A549 (cell line): ENCODE measurements at regions not wholly inside any gene's neighbourhood (a gene's known extent, or its start where the extent isn't known, plus 50 kb on each side); places are given as distances from the start of the nearest gene placed in this dataset.

Experiments used
- ATAC-seq, 2 experiments: fragments of 200-7000 bp in 1 of 2; fragments of >200 bp in 1 of 2; cut with Nextera tagmentation in 1 of 2; cut with Tn5 transposase in 1 of 2; 3 replicates each; pipeline versions ENCODE4 v1.8.0 to v1.9.1; 2018 to 2020; ENCODE audit warnings: mild to moderate bottlenecking in 1 of 2, moderate library complexity in 1 of 2
- CTCF ChIA-PET: fragments of 300-600 bp; sonication (Branson Sonifier 250); formaldehyde crosslinking; extraction: SDS; loops from one replicate; lab custom pipeline; 2021; ENCODE audit warnings: antibody characterized with exemption, inconsistent platforms; lab: Yijun Ruan, JAX
- POLR2A ChIA-PET: fragments of 350-600 bp; formaldehyde crosslinking; extraction: SDS; loops from one replicate; lab custom pipeline; 2021; ENCODE audit warnings: antibody characterized with exemption, inconsistent platforms; lab: Yijun Ruan, JAX
- DNase-seq, 2 experiments: peaks; one replicate each; pipeline versions ENCODE4 v3.0.0 to v3.0.0-alpha.2; 2011 to 2016; ENCODE audit warnings: low read depth in 1 of 2, low spot score in 1 of 2
- FAIRE-seq: peaks from 2 replicates; lab custom pipeline; 2011; peaks lifted over from hg19 to GRCh38; lab: Jason Lieb, UNC
- H3K27ac ChIP-seq, 2 experiments: fragments of >200 bp; sonication (Bioruptor Twin); formaldehyde crosslinking; 3 replicates each; pipeline ENCODE4 v1.5.1; 2016 to 2017
- H3K4me1 ChIP-seq: fragments of >200 bp; sonication (Bioruptor Twin); formaldehyde crosslinking; 3 replicates; pipeline ENCODE4 v1.6.1; 2016
- H3K4me2 ChIP-seq: fragments of >200 bp; sonication (Bioruptor Twin); formaldehyde crosslinking; 3 replicates; pipeline ENCODE4 v1.6.1; 2016
- H3K4me3 ChIP-seq: fragments of >200 bp; sonication (Bioruptor Twin); formaldehyde crosslinking; 3 replicates; pipeline ENCODE4 v1.5.1; 2016
- H3K9me3 ChIP-seq: fragments of >200 bp; sonication (Bioruptor Twin); formaldehyde crosslinking; 3 replicates; pipeline ENCODE4 v1.6.1; 2016
- CBX8 ChIP-seq: fragments of 200-600 bp; sonication (generic); IDR thresholded peaks from 2 replicates; pipeline ENCODE4 v1.6.1; 2016
- CEBPB ChIP-seq, 2 experiments: fragments of >200 bp in 1 of 2; sonication (Bioruptor Twin) in 1 of 2; formaldehyde crosslinking in 1 of 2; IDR thresholded peaks; 2 replicates each; pipeline ENCODE4 v1.6.1; 2012 to 2016
- EP300 ChIP-seq, 2 experiments: fragments of >200 bp; sonication (Bioruptor Twin); formaldehyde crosslinking; IDR thresholded peaks; 2 replicates in 1 of 2; 3 replicates in 1 of 2; pipeline ENCODE4 v1.6.1; 2016 to 2017
- FOSL2 ChIP-seq, 2 experiments: fragments of 450-650 bp in 1 of 2; fragments of >200 bp in 1 of 2; sonication (Bioruptor Twin) in 1 of 2; formaldehyde crosslinking; IDR thresholded peaks; 2 replicates each; pipeline versions ENCODE4 v1.5.0 to v1.6.1; 2016 to 2020; ENCODE audit warnings: mild to moderate bottlenecking in 1 of 2, moderate library complexity in 1 of 2
- HOXB5 ChIP-seq: fragments of 250-450 bp; sonication (Bioruptor Pico); IDR thresholded peaks from 2 replicates; pipeline ENCODE4 v1.5.0; 2020; ENCODE audit warnings: mild to moderate bottlenecking, moderate library complexity
- JUN ChIP-seq, 2 experiments: fragments of >200 bp; sonication (Bioruptor Twin); formaldehyde crosslinking; IDR thresholded peaks; 2 replicates in 1 of 2; 3 replicates in 1 of 2; pipeline ENCODE4 v1.6.1; 2016 to 2017
- KDM1A ChIP-seq: fragments of 200-600 bp; sonication (generic); IDR thresholded peaks from 2 replicates; pipeline ENCODE4 v1.6.1; 2016; ENCODE audit warnings: low read depth, mild to moderate bottlenecking
- KDM5A ChIP-seq: fragments of 200-600 bp; sonication (generic); IDR thresholded peaks from 2 replicates; pipeline ENCODE4 v1.6.1; 2016; ENCODE audit warnings: antibody characterized with exemption, mild to moderate bottlenecking
- MAFK ChIP-seq: fragments of 450-650 bp; IDR thresholded peaks from 2 replicates; pipeline ENCODE4 v1.6.1; 2014; ENCODE audit not compliant: partially characterized antibody
- MAZ ChIP-seq: fragments of 150-350 bp; IDR thresholded peaks from 2 replicates; pipeline ENCODE4 v1.6.1; 2014; ENCODE audit warnings: antibody characterized with exemption, low read depth, low read length, borderline replicate concordance
- MYC ChIP-seq: IDR thresholded peaks from 2 replicates; pipeline ENCODE4 v1.6.1; 2012; ENCODE audit warnings: mild to moderate bottlenecking, inconsistent platforms, low read length, improper control_type of control experiment, borderline replicate concordance
- PHF8 ChIP-seq: fragments of 200-600 bp; sonication (generic); IDR thresholded peaks from 2 replicates; pipeline ENCODE4 v1.6.1; 2016; ENCODE audit warnings: low read depth, mild to moderate bottlenecking, antibody characterized with exemption, moderate library complexity, borderline replicate concordance
- POLR2AphosphoS2 ChIP-seq: conservative IDR thresholded peaks from 2 replicates; pipeline ENCODE4 v1.6.1; 2012; ENCODE audit warnings: low read length, improper control_type of control experiment, inconsistent platforms
- RAD21 ChIP-seq, 2 experiments: fragments of >200 bp in 1 of 2; sonication (Bioruptor Twin) in 1 of 2; formaldehyde crosslinking in 1 of 2; IDR thresholded peaks in 1 of 2; conservative IDR thresholded peaks in 1 of 2; 2 replicates in 1 of 2; 3 replicates in 1 of 2; pipeline ENCODE4 v1.6.1; 2012 to 2018; ENCODE audit warnings: inconsistent platforms in 1 of 2
- RCOR1 ChIP-seq: fragments of 150-350 bp; IDR thresholded peaks from 2 replicates; pipeline ENCODE4 v1.6.1; 2014; ENCODE audit warnings: antibody characterized with exemption, low read length, low read depth
- SREBF2 ChIP-seq: fragments of 450-650 bp; IDR thresholded peaks from 2 replicates; pipeline ENCODE4 v1.6.1; 2014; ENCODE audit warnings: mild to moderate bottlenecking, moderate library complexity
- ZC3H11A ChIP-seq: fragments of 450-650 bp; IDR thresholded peaks from 2 replicates; pipeline ENCODE4 v1.6.1; 2014; ENCODE audit warnings: antibody characterized with exemption, mild to moderate bottlenecking
- ZFP36 ChIP-seq: fragments of 450-650 bp; IDR thresholded peaks from 2 replicates; pipeline ENCODE4 v1.6.1; 2014; ENCODE audit warnings: borderline replicate concordance; ENCODE audit not compliant: partially characterized antibody
- ZSCAN20 ChIP-seq: fragments of 250-450 bp; sonication (Bioruptor Pico); IDR thresholded peaks from 2 replicates; pipeline ENCODE4 v1.8.0; 2022; ENCODE audit warnings: mild to moderate bottlenecking, moderate library complexity
- WGBS: methylation state at CpG from one replicate; pipeline ENCODE4 v1.1.6; 2017; ENCODE audit errors: missing lambda C conversion rate; 5-methylcytosine and 5-hydroxymethylcytosine counted together
- TF ChIP-seq, protein P1 (sequence below): fragments of 250-450 bp; sonication (Bioruptor Pico); IDR thresholded peaks from 2 replicates; pipeline ENCODE4 v1.5.0; 2021; ENCODE audit warnings: mild to moderate bottlenecking, moderate library complexity, borderline replicate concordance
- TF ChIP-seq, protein P2 (sequence below): fragments of 250-450 bp; sonication (Bioruptor Pico); IDR thresholded peaks from 2 replicates; pipeline ENCODE4 v1.5.0; 2020; ENCODE audit warnings: low read depth, mild to moderate bottlenecking, moderate library complexity
- TF ChIP-seq, protein P3 (sequence below): fragments of >200 bp; sonication (Bioruptor Twin); formaldehyde crosslinking; IDR thresholded peaks from 2 replicates; pipeline ENCODE4 v1.6.1; 2016
- TF ChIP-seq, protein P4 (sequence below): fragments of 150-350 bp; IDR thresholded peaks from 2 replicates; pipeline ENCODE4 v1.6.1; 2014; ENCODE audit warnings: low read depth, mild to moderate bottlenecking, low read length
- TF ChIP-seq, protein P5 (sequence below): IDR thresholded peaks from 2 replicates; pipeline ENCODE4 v1.6.1; 2012
- TF ChIP-seq, protein P6 (sequence below): IDR thresholded peaks from 2 replicates; pipeline ENCODE4 v1.6.1; 2012; ENCODE audit warnings: low read depth, borderline replicate concordance

DNA sequence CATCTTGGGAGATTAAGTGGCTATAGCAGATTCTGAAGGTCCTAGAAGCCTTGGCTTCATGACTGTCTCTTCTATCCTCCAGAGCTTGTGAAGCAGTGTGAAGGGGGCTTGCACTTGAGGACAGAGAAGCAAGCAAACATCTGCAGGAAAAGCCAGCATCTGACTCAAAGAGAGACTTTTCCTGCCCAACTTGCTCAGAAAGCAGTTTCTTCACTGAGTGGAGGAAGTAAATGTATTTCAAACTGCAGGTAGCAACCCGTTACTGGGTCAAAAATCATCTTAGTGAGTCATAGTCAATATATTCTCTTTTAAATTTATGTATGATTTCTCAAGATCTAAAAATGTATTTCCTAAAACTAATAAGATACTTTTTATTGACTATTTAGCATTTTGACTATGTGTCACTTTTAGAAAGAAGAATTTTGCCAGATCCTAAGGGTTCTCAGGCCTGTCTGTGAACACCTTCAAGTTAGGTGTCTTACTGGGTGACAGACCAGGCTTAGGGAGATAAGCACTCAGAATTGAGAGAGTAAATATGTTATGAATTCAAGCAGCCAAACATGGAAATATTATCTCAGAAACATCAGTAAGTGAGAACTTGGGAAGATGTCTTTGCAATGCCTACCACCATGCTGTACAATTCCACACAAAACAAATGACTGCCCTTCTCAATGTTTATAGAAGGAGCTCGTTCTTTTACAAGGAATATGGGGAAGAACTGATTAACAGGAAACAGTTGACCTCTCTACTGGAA is 72.6 kb upstream of the DMAC1 start:
- no peak overlapping the region for H3K4me3 ChIP-seq
- CTCF ChIA-PET: no interaction called here
- no peak overlapping the region for H3K27ac ChIP-seq
- H3K4me1 ChIP-seq: no peaks in the 10 kb centered on the region
- ATAC-seq: no peak
- no peaks in the 10 kb centered on the region for H3K9me3 ChIP-seq
- no peak for TF ChIP-seq EP300 (IDR thresholded peaks at IDR 0.05)
- TF ChIP-seq FOSL2 (IDR thresholded peaks at IDR 0.05): no peak
- TF ChIP-seq FOSL2 (CRISPR knock-in tag; IDR thresholded peaks at IDR 0.05): no peak
- TF ChIP-seq, protein P1, sequence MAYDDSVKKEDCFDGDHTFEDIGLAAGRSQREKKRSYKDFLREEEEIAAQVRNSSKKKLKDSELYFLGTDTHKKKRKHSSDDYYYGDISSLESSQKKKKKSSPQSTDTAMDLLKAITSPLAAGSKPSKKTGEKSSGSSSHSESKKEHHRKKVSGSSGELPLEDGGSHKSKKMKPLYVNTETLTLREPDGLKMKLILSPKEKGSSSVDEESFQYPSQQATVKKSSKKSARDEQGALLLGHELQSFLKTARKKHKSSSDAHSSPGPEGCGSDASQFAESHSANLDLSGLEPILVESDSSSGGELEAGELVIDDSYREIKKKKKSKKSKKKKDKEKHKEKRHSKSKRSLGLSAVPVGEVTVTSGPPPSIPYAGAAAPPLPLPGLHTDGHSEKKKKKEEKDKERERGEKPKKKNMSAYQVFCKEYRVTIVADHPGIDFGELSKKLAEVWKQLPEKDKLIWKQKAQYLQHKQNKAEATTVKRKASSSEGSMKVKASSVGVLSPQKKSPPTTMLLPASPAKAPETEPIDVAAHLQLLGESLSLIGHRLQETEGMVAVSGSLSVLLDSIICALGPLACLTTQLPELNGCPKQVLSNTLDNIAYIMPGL (CRISPR knock-in tag): no peak
- TF ChIP-seq KDM1A: no peak
- TF ChIP-seq POLR2AphosphoS2: no peak
- TF ChIP-seq KDM5A: no peak
- TF ChIP-seq CBX8: no peak
- TF ChIP-seq MAZ: no peak
- no peak for TF ChIP-seq MYC
- no peak for TF ChIP-seq SREBF2
- TF ChIP-seq, protein P2, sequence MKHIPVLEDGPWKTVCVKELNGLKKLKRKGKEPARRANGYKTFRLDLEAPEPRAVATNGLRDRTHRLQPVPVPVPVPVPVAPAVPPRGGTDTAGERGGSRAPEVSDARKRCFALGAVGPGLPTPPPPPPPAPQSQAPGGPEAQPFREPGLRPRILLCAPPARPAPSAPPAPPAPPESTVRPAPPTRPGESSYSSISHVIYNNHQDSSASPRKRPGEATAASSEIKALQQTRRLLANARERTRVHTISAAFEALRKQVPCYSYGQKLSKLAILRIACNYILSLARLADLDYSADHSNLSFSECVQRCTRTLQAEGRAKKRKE (CRISPR knock-in tag): no peak
- TF ChIP-seq ZSCAN20 (CRISPR knock-in tag): no peak
- TF ChIP-seq, protein P3, sequence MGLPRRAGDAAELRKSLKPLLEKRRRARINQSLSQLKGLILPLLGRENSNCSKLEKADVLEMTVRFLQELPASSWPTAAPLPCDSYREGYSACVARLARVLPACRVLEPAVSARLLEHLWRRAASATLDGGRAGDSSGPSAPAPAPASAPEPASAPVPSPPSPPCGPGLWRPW: no peak
- TF ChIP-seq, protein P4, sequence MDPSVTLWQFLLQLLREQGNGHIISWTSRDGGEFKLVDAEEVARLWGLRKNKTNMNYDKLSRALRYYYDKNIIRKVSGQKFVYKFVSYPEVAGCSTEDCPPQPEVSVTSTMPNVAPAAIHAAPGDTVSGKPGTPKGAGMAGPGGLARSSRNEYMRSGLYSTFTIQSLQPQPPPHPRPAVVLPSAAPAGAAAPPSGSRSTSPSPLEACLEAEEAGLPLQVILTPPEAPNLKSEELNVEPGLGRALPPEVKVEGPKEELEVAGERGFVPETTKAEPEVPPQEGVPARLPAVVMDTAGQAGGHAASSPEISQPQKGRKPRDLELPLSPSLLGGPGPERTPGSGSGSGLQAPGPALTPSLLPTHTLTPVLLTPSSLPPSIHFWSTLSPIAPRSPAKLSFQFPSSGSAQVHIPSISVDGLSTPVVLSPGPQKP: no peak
- no peak overlapping the region for H3K4me2 ChIP-seq
- POLR2A ChIA-PET: no interaction called here
- no peak for DNase-seq
- no peak for FAIRE-seq
- 1% methylated on average over 2 of the region's 2 CpGs for WGBS

DNA sequence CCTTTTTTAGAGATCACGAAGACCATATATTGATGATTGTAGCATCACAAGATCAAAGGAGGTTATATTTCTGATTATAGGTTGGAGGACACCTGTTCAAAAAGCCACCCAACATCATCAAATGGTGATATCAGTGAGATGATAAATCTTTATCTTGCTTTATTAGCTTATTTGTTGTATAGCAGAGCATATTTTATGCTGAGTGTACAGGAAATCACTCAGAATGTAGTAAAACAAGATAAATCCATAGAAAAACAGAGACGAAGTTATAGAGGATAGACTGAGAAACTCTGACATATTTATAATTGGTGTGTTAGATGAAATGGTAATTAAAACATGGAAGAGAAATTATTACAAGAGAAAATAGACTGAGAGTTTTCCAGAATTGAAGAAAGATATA is 69.8 kb upstream of the DMAC1 start:
- POLR2A ChIA-PET: no interaction called here

DNA sequence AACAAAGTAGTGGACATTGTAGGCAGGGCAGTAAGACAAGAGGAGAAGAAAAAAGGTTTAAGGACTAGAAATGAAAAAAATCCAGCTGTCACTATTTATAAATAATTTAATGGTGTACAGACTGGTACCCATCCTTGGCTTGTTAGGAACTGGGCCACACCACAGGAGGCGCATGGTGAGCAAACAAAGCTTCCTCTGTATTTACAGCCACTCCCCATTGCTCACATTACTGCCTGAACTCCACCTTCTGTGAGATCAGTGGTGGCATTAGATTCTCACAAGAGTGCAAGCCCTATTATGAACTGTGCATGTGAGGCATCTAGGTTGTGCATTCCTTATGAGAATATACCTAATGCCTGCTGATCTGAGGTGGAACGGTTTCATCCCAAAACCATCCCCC is 62.6 kb upstream of the DMAC1 start:
- Histone ChIP-seq H3K4me1 (no peaks in the 10 kb centered on the region), H3K4me2 (no peak overlapping the region), H3K4me3 (no peak overlapping the region), H3K9me3 (no peaks in the 10 kb centered on the region), H3K27ac (no peak overlapping the region)
- ChIA-PET CTCF (no interaction called here), POLR2A (no interaction called here)
- no peak for TF ChIP-seq PHF8
- TF ChIP-seq JUN (IDR thresholded peaks at IDR 0.05): no peak
- TF ChIP-seq, protein P5, sequence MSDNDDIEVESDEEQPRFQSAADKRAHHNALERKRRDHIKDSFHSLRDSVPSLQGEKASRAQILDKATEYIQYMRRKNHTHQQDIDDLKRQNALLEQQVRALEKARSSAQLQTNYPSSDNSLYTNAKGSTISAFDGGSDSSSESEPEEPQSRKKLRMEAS: no peak
- TF ChIP-seq CEBPB (IDR thresholded peaks at IDR 0.05): no peak
- no peak for TF ChIP-seq RCOR1
- TF ChIP-seq ZC3H11A: no peak
- TF ChIP-seq RAD21 (conservative IDR thresholded peaks at IDR 0.05 in 1 of 2, IDR thresholded peaks at IDR 0.05 in 1 of 2): no peak
- TF ChIP-seq HOXB5: no peak
- TF ChIP-seq, protein P2 (CRISPR knock-in tag): no peak
- no peak for TF ChIP-seq KDM5A
- no peak for TF ChIP-seq ZFP36
- TF ChIP-seq, protein P6, sequence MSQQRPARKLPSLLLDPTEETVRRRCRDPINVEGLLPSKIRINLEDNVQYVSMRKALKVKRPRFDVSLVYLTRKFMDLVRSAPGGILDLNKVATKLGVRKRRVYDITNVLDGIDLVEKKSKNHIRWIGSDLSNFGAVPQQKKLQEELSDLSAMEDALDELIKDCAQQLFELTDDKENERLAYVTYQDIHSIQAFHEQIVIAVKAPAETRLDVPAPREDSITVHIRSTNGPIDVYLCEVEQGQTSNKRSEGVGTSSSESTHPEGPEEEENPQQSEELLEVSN: no peak
- WGBS: 0% methylated on average over 2 of the region's 2 CpGs
- peak in 1 of 2 experiments; percentile 4 for DNase-seq
- no peak for ATAC-seq
- no peak for FAIRE-seq

More for the DNA sequence above, 69.8 kb upstream of the DMAC1 start:
- H3K9me3 ChIP-seq: no peaks in the 10 kb centered on the region
- WGBS: 0% methylated on average over 2 of the region's 2 CpGs
- H3K4me3 ChIP-seq: no peak overlapping the region
- no peak for FAIRE-seq
- no peak for ATAC-seq
- CTCF ChIA-PET: no interaction called here
- no peaks in the 10 kb centered on the region for H3K4me1 ChIP-seq
- TF ChIP-seq MAFK (peak; percentile 59), CBX8 (no peak)
- H3K4me2 ChIP-seq: no peak overlapping the region
- DNase-seq: no peak
- no peak overlapping the region for H3K27ac ChIP-seq
